Trophoblast cell (in vitro differentiated cells and primary cell): ENCODE measurements at regions not wholly inside any gene's neighbourhood (a gene's known extent, or its start where the extent isn't known, plus 50 kb on each side); places are given as distances from the start of the nearest gene placed in this dataset.

ENCODE experiments used
- DNase-seq, 2 donors: peaks; one replicate each; pipeline ENCODE4 v3.0.0-alpha.2; 2016
- H2AFZ ChIP-seq: 2 replicates; pipeline ENCODE4 v1.6.1; 2013; ENCODE audit warnings: low read length, moderate library complexity, mild to moderate bottlenecking; ENCODE audit not compliant: insufficient read depth, poor library complexity
- H2AK5ac ChIP-seq: 2 replicates; pipeline ENCODE4 v1.6.1; 2013; ENCODE audit warnings: mild to moderate bottlenecking, low read length
- H2BK120ac ChIP-seq: 2 replicates; pipeline ENCODE4 v1.6.1; 2013; ENCODE audit warnings: low read length, mild to moderate bottlenecking, moderate library complexity; ENCODE audit not compliant: insufficient read depth, poor library complexity
- H2BK12ac ChIP-seq: 2 replicates; pipeline ENCODE4 v1.6.1; 2013; ENCODE audit warnings: mild to moderate bottlenecking, low read length, moderate library complexity
- H2BK5ac ChIP-seq: 2 replicates; pipeline ENCODE4 v1.6.1; 2013; ENCODE audit warnings: low read length, low read depth, moderate library complexity, mild to moderate bottlenecking; ENCODE audit not compliant: poor library complexity
- H3K14ac ChIP-seq: 2 replicates; pipeline ENCODE4 v1.6.1; 2013; ENCODE audit warnings: mild to moderate bottlenecking, low read length
- H3K18ac ChIP-seq: 2 replicates; pipeline ENCODE4 v1.6.1; 2013; ENCODE audit warnings: mild to moderate bottlenecking, low read length
- H3K23ac ChIP-seq: 2 replicates; pipeline ENCODE4 v1.6.1; 2013; ENCODE audit warnings: low read length
- H3K27ac ChIP-seq: 2 replicates; pipeline ENCODE4 v1.5.1; 2013; ENCODE audit warnings: low read depth, mild to moderate bottlenecking, inconsistent platforms, low read length, moderate library complexity
- H3K27me3 ChIP-seq: 2 replicates; pipeline ENCODE4 v1.6.1; 2013; ENCODE audit warnings: inconsistent platforms, mild to moderate bottlenecking, low read length, moderate library complexity; ENCODE audit not compliant: insufficient read depth
- H3K36me3 ChIP-seq, 2 experiments: 1 replicate in 1 of 2; 2 replicates in 1 of 2; pipeline ENCODE4 v1.6.1; 2013; ENCODE audit warnings: low read length in 2 of 2, mild to moderate bottlenecking in 2 of 2, moderate library complexity in 1 of 2; ENCODE audit not compliant: insufficient read depth in 2 of 2, control insufficient read depth in 1 of 2
- H3K4ac ChIP-seq: 2 replicates; pipeline ENCODE4 v1.6.1; 2013; ENCODE audit warnings: low read depth, mild to moderate bottlenecking, low read length, moderate library complexity
- H3K4me1 ChIP-seq, 2 experiments: 1 replicate in 1 of 2; 2 replicates in 1 of 2; pipeline ENCODE4 v1.6.1; 2013; ENCODE audit warnings: low read length in 2 of 2, mild to moderate bottlenecking in 2 of 2, moderate library complexity in 1 of 2; ENCODE audit not compliant: insufficient read depth in 2 of 2, control insufficient read depth in 1 of 2
- H3K4me2 ChIP-seq: 2 replicates; pipeline ENCODE4 v1.6.1; 2013; ENCODE audit warnings: inconsistent platforms, mild to moderate bottlenecking, low read length, moderate library complexity
- H3K4me3 ChIP-seq: 2 replicates; pipeline ENCODE4 v1.5.1; 2013; ENCODE audit warnings: mild to moderate bottlenecking, low read depth, low read length, inconsistent platforms
- H3K79me1 ChIP-seq: one replicate; pipeline ENCODE4 v1.6.1; 2013; ENCODE audit warnings: low read length
- H3K79me2 ChIP-seq: 2 replicates; pipeline ENCODE4 v1.6.1; 2013; ENCODE audit warnings: low read length, mild to moderate bottlenecking; ENCODE audit not compliant: control insufficient read depth, insufficient read depth, poor library complexity
- H3K9ac ChIP-seq: 2 replicates; pipeline ENCODE4 v1.6.1; 2013; ENCODE audit warnings: mild to moderate bottlenecking, low read length
- H3K9me3 ChIP-seq: 2 replicates; pipeline ENCODE4 v1.6.1; 2013; ENCODE audit warnings: low read depth, mild to moderate bottlenecking, control low read depth, inconsistent platforms, low read length; ENCODE audit not compliant: insufficient read depth
- H4K12ac ChIP-seq: 2 replicates; pipeline ENCODE4 v1.6.1; 2013; ENCODE audit warnings: low read depth, mild to moderate bottlenecking, low read length, moderate library complexity
- H4K8ac ChIP-seq: 2 replicates; pipeline ENCODE4 v1.6.1; 2013; ENCODE audit warnings: low read depth, mild to moderate bottlenecking, low read length, moderate library complexity
- H4K91ac ChIP-seq: one replicate; pipeline ENCODE4 v1.6.1; 2013; ENCODE audit warnings: low read depth, mild to moderate bottlenecking, low read length, moderate library complexity
- WGBS: extraction: QIAGEN DNeasy Blood & Tissue Kit; methylation state at CpG from one replicate; pipeline ENCODE4 v1.1.7; 2013; ENCODE audit warnings: missing lambda C conversion rate; ENCODE audit not compliant: insufficient read length, insufficient coverage; ENCODE audit errors: extremely low coverage; 5-methylcytosine and 5-hydroxymethylcytosine counted together

GRCh38 chr10:108624052-108624451 lies 1299.3 kb downstream of the XPNPEP1 start:
- no peak overlapping the region for H3K4me3 ChIP-seq
- H3K9me3 ChIP-seq, result no peaks in the 10 kb centered on the region
- no peak overlapping the region for H3K4me2 ChIP-seq
- no peak for DNase-seq
- H4K12ac ChIP-seq, result no peak overlapping the region
- no peak overlapping the region for H4K91ac ChIP-seq
- H2BK120ac ChIP-seq, result no peak overlapping the region
- no peak overlapping the region for H3K9ac ChIP-seq
- H4K8ac ChIP-seq, result no peak overlapping the region
- H2BK12ac ChIP-seq, result no peak overlapping the region
- no peak overlapping the region for H3K18ac ChIP-seq
- H3K79me1 ChIP-seq, result no peaks in the 10 kb centered on the region
- no peaks in the 10 kb centered on the region for H3K4me1 ChIP-seq
- no peak overlapping the region for H3K14ac ChIP-seq
- H3K27ac ChIP-seq, result no peak overlapping the region
- no peaks in the 10 kb centered on the region for H3K36me3 ChIP-seq
- H3K79me2 ChIP-seq, result no peaks in the 10 kb centered on the region
- H2BK5ac ChIP-seq, result no peak overlapping the region
- no CpG with 5 or more reads among the region's 1 CpG for WGBS
- no peak overlapping the region for H2AK5ac ChIP-seq
- no peak overlapping the region for H3K4ac ChIP-seq
- no peak overlapping the region for H2AFZ ChIP-seq
- H3K27me3 ChIP-seq, result no peaks in the 10 kb centered on the region
- H3K23ac ChIP-seq, result no peak overlapping the region

GRCh38 chr10:108620821-108621534 lies 1302.3 kb downstream of the XPNPEP1 start:
- Histone ChIP-seq H4K12ac (no peak overlapping the region), H3K23ac (no peak overlapping the region), H4K8ac (no peak overlapping the region), H3K14ac (no peak overlapping the region), H3K36me3 (no peaks in the 10 kb centered on the region), H2AK5ac (no peak overlapping the region), H3K18ac (no peak overlapping the region), H3K79me1 (no peaks in the 10 kb centered on the region), H3K27me3 (no peaks in the 10 kb centered on the region), H3K9me3 (no peaks in the 10 kb centered on the region), H3K4me3 (no peak overlapping the region), H3K4me2 (no peak overlapping the region), H2BK12ac (no peak overlapping the region), H2AFZ (no peak overlapping the region), H3K4me1 (no peaks in the 10 kb centered on the region), H2BK120ac (no peak overlapping the region), H3K4ac (no peak overlapping the region), H3K9ac (no peak overlapping the region), H3K79me2 (no peaks in the 10 kb centered on the region), H4K91ac (no peak overlapping the region), H3K27ac (no peak overlapping the region), H2BK5ac (no peak overlapping the region)
- WGBS, result no CpG with 5 or more reads among the region's 1 CpG
- DNase-seq, result no peak

- Histone ChIP-seq H3K36me3 (no peaks in the 10 kb centered on the region), H2BK120ac (no peak overlapping the region)
Measured at GRCh38 chr10:108616559-108617285, 1306.6 kb downstream of the XPNPEP1 start.

GRCh38 chr10:108615576-108616320 lies 1307.6 kb downstream of the XPNPEP1 start:
- H3K36me3 ChIP-seq, result no peaks in the 10 kb centered on the region
- no CpG with 5 or more reads among the region's 3 CpGs for WGBS
- H3K79me2 ChIP-seq, result no peaks in the 10 kb centered on the region
- no peak overlapping the region for H3K27ac ChIP-seq
- H3K9ac ChIP-seq, result no peak overlapping the region
- no peak overlapping the region for H4K8ac ChIP-seq
- no peak overlapping the region for H2AK5ac ChIP-seq
- H3K4me2 ChIP-seq, result no peak overlapping the region
- no peak overlapping the region for H2BK12ac ChIP-seq
- H3K4me3 ChIP-seq, result no peak overlapping the region
- DNase-seq, result no peak
- no peak overlapping the region for H3K14ac ChIP-seq
- no peak overlapping the region for H2BK120ac ChIP-seq
- H3K4me1 ChIP-seq, result peaks cover 0 to 6% of the 10 kb centered on the region in 2 experiments
- H4K91ac ChIP-seq, result no peak overlapping the region
- no peak overlapping the region for H3K23ac ChIP-seq
- H3K9me3 ChIP-seq, result no peaks in the 10 kb centered on the region
- H3K27me3 ChIP-seq, result no peaks in the 10 kb centered on the region
- H3K4ac ChIP-seq, result no peak overlapping the region
- no peak overlapping the region for H4K12ac ChIP-seq
- no peaks in the 10 kb centered on the region for H3K79me1 ChIP-seq
- H2AFZ ChIP-seq, result no peak overlapping the region
- H3K18ac ChIP-seq, result no peak overlapping the region
- H2BK5ac ChIP-seq, result no peak overlapping the region

More at GRCh38 chr10:108616559-108617285, 1306.6 kb downstream of the XPNPEP1 start:
- H3K4me3 ChIP-seq, result no peak overlapping the region
- H4K8ac ChIP-seq, result no peak overlapping the region
- H2AFZ ChIP-seq, result no peak overlapping the region
- H3K14ac ChIP-seq, result no peak overlapping the region
- H3K23ac ChIP-seq, result no peak overlapping the region
- H4K12ac ChIP-seq, result no peak overlapping the region
- H3K27ac ChIP-seq, result no peak overlapping the region
- no peak overlapping the region for H2AK5ac ChIP-seq
- H3K4ac ChIP-seq, result no peak overlapping the region
- no peaks in the 10 kb centered on the region for H3K79me1 ChIP-seq
- peaks cover 0 to 6% of the 10 kb centered on the region in 2 experiments for H3K4me1 ChIP-seq
- H2BK12ac ChIP-seq, result no peak overlapping the region
- no peaks in the 10 kb centered on the region for H3K27me3 ChIP-seq
- no peak overlapping the region for H3K9ac ChIP-seq
- H3K18ac ChIP-seq, result no peak overlapping the region
- no peak overlapping the region for H2BK5ac ChIP-seq
- no peak for DNase-seq
- no CpG with 5 or more reads among the region's 6 CpGs for WGBS
- H3K4me2 ChIP-seq, result no peak overlapping the region
- H3K79me2 ChIP-seq, result no peaks in the 10 kb centered on the region
- H4K91ac ChIP-seq, result no peak overlapping the region
- no peaks in the 10 kb centered on the region for H3K9me3 ChIP-seq
